Trophoblast cell (in vitro differentiated cells and primary cell): ENCODE measurements at regions not wholly inside any gene's neighbourhood (a gene's known extent, or its start where the extent isn't known, plus 50 kb on each side); places are given as distances from the start of the nearest gene placed in this dataset.

Source experiments
- DNase-seq, 2 donors: peaks; one replicate each; pipeline ENCODE4 v3.0.0-alpha.2; 2016
- H2AFZ ChIP-seq: 2 replicates; pipeline ENCODE4 v1.6.1; 2013; ENCODE audit warnings: low read length, moderate library complexity, mild to moderate bottlenecking; ENCODE audit not compliant: insufficient read depth, poor library complexity
- H2AK5ac ChIP-seq: 2 replicates; pipeline ENCODE4 v1.6.1; 2013; ENCODE audit warnings: mild to moderate bottlenecking, low read length
- H2BK120ac ChIP-seq: 2 replicates; pipeline ENCODE4 v1.6.1; 2013; ENCODE audit warnings: low read length, mild to moderate bottlenecking, moderate library complexity; ENCODE audit not compliant: insufficient read depth, poor library complexity
- H2BK12ac ChIP-seq: 2 replicates; pipeline ENCODE4 v1.6.1; 2013; ENCODE audit warnings: mild to moderate bottlenecking, low read length, moderate library complexity
- H2BK5ac ChIP-seq: 2 replicates; pipeline ENCODE4 v1.6.1; 2013; ENCODE audit warnings: low read length, low read depth, moderate library complexity, mild to moderate bottlenecking; ENCODE audit not compliant: poor library complexity
- H3K14ac ChIP-seq: 2 replicates; pipeline ENCODE4 v1.6.1; 2013; ENCODE audit warnings: mild to moderate bottlenecking, low read length
- H3K18ac ChIP-seq: 2 replicates; pipeline ENCODE4 v1.6.1; 2013; ENCODE audit warnings: mild to moderate bottlenecking, low read length
- H3K23ac ChIP-seq: 2 replicates; pipeline ENCODE4 v1.6.1; 2013; ENCODE audit warnings: low read length
- H3K27ac ChIP-seq: 2 replicates; pipeline ENCODE4 v1.5.1; 2013; ENCODE audit warnings: low read depth, mild to moderate bottlenecking, inconsistent platforms, low read length, moderate library complexity
- H3K27me3 ChIP-seq: 2 replicates; pipeline ENCODE4 v1.6.1; 2013; ENCODE audit warnings: inconsistent platforms, mild to moderate bottlenecking, low read length, moderate library complexity; ENCODE audit not compliant: insufficient read depth
- H3K36me3 ChIP-seq, 2 experiments: 1 replicate in 1 of 2; 2 replicates in 1 of 2; pipeline ENCODE4 v1.6.1; 2013; ENCODE audit warnings: low read length in 2 of 2, mild to moderate bottlenecking in 2 of 2, moderate library complexity in 1 of 2; ENCODE audit not compliant: insufficient read depth in 2 of 2, control insufficient read depth in 1 of 2
- H3K4ac ChIP-seq: 2 replicates; pipeline ENCODE4 v1.6.1; 2013; ENCODE audit warnings: low read depth, mild to moderate bottlenecking, low read length, moderate library complexity
- H3K4me1 ChIP-seq, 2 experiments: 1 replicate in 1 of 2; 2 replicates in 1 of 2; pipeline ENCODE4 v1.6.1; 2013; ENCODE audit warnings: low read length in 2 of 2, mild to moderate bottlenecking in 2 of 2, moderate library complexity in 1 of 2; ENCODE audit not compliant: insufficient read depth in 2 of 2, control insufficient read depth in 1 of 2
- H3K4me2 ChIP-seq: 2 replicates; pipeline ENCODE4 v1.6.1; 2013; ENCODE audit warnings: inconsistent platforms, mild to moderate bottlenecking, low read length, moderate library complexity
- H3K4me3 ChIP-seq: 2 replicates; pipeline ENCODE4 v1.5.1; 2013; ENCODE audit warnings: mild to moderate bottlenecking, low read depth, low read length, inconsistent platforms
- H3K79me1 ChIP-seq: one replicate; pipeline ENCODE4 v1.6.1; 2013; ENCODE audit warnings: low read length
- H3K79me2 ChIP-seq: 2 replicates; pipeline ENCODE4 v1.6.1; 2013; ENCODE audit warnings: low read length, mild to moderate bottlenecking; ENCODE audit not compliant: control insufficient read depth, insufficient read depth, poor library complexity
- H3K9ac ChIP-seq: 2 replicates; pipeline ENCODE4 v1.6.1; 2013; ENCODE audit warnings: mild to moderate bottlenecking, low read length
- H3K9me3 ChIP-seq: 2 replicates; pipeline ENCODE4 v1.6.1; 2013; ENCODE audit warnings: low read depth, mild to moderate bottlenecking, control low read depth, inconsistent platforms, low read length; ENCODE audit not compliant: insufficient read depth
- H4K12ac ChIP-seq: 2 replicates; pipeline ENCODE4 v1.6.1; 2013; ENCODE audit warnings: low read depth, mild to moderate bottlenecking, low read length, moderate library complexity
- H4K8ac ChIP-seq: 2 replicates; pipeline ENCODE4 v1.6.1; 2013; ENCODE audit warnings: low read depth, mild to moderate bottlenecking, low read length, moderate library complexity
- H4K91ac ChIP-seq: one replicate; pipeline ENCODE4 v1.6.1; 2013; ENCODE audit warnings: low read depth, mild to moderate bottlenecking, low read length, moderate library complexity
- WGBS: extraction: QIAGEN DNeasy Blood & Tissue Kit; methylation state at CpG from one replicate; pipeline ENCODE4 v1.1.7; 2013; ENCODE audit warnings: missing lambda C conversion rate; ENCODE audit not compliant: insufficient read length, insufficient coverage; ENCODE audit errors: extremely low coverage; 5-methylcytosine and 5-hydroxymethylcytosine counted together

GRCh38 chr7:51619880-51620279 lies 303.3 kb upstream of the COBL start:
- H3K4me2 ChIP-seq = no peak overlapping the region
- no peak overlapping the region for H3K4me3 ChIP-seq
- no peak overlapping the region for H3K18ac ChIP-seq
- H4K91ac ChIP-seq = peak overlapping the region; percentile 66
- WGBS = no CpG with 5 or more reads among the region's 3 CpGs
- peak overlapping the region; percentile 12 for H4K12ac ChIP-seq
- peak overlapping the region; percentile 5 for H3K27ac ChIP-seq
- no peak overlapping the region for H3K9ac ChIP-seq
- H2AFZ ChIP-seq = no peak overlapping the region
- H3K9me3 ChIP-seq = peaks cover 2% of the 10 kb centered on the region
- H2BK120ac ChIP-seq = peak overlapping the region; percentile 30
- H3K4me1 ChIP-seq = peaks cover 14 to 18% of the 10 kb centered on the region in 2 experiments
- no peak overlapping the region for H4K8ac ChIP-seq
- H3K79me2 ChIP-seq = no peaks in the 10 kb centered on the region
- peak overlapping the region; percentile 49 for H2AK5ac ChIP-seq
- DNase-seq = no peak
- H3K27me3 ChIP-seq = no peaks in the 10 kb centered on the region
- H3K36me3 ChIP-seq = peaks cover 2% of the 10 kb centered on the region in 2 experiments
- H3K79me1 ChIP-seq = peaks cover 7% of the 10 kb centered on the region
- H3K23ac ChIP-seq = no peak overlapping the region
- no peak overlapping the region for H3K4ac ChIP-seq
- no peak overlapping the region for H3K14ac ChIP-seq
- H2BK5ac ChIP-seq = peak overlapping the region; percentile 36
- peak overlapping the region; percentile 37 for H2BK12ac ChIP-seq

GRCh38 chr7:51617686-51618085 lies 301.1 kb upstream of the COBL start:
- Histone ChIP-seq H3K4ac (no peak overlapping the region), H3K23ac (no peak overlapping the region), H2BK120ac (no peak overlapping the region), H3K18ac (no peak overlapping the region), H3K27ac (no peak overlapping the region), H3K4me2 (no peak overlapping the region), H3K79me2 (no peaks in the 10 kb centered on the region), H3K14ac (no peak overlapping the region), H3K27me3 (no peaks in the 10 kb centered on the region), H4K91ac (no peak overlapping the region), H3K9me3 (no peaks in the 10 kb centered on the region), H2BK12ac (no peak overlapping the region), H3K79me1 (peaks cover 7% of the 10 kb centered on the region), H2AFZ (no peak overlapping the region), H2BK5ac (no peak overlapping the region), H2AK5ac (no peak overlapping the region), H4K12ac (no peak overlapping the region), H4K8ac (no peak overlapping the region), H3K36me3 (no peaks in the 10 kb centered on the region), H3K4me1 (peaks cover 15 to 18% of the 10 kb centered on the region in 2 experiments), H3K4me3 (no peak overlapping the region), H3K9ac (no peak overlapping the region)
- no peak for DNase-seq
- no CpG with 5 or more reads among the region's 5 CpGs for WGBS

DNA sequence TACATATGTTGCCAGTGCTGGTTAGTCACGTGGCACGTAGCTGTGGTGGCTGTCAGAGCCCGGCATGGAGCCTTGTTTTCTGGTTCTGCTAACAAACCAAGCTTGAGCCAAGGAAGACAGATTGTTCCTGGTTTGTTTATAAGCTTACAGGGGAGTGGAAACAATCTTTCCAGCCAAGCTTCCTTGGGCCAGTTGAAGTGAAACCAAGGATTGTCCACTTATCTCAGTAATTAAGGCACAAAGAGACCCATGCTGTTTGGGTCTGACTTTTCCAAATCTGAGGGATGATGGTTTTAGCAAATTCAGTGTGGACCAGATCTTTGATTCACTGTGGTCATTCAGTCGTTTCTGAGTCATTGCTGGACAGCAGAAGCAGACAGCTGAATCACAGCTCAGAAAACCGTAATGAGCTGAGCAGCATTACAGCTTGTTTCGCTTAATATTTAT lies 297.3 kb upstream of the COBL start:
- no CpG with 5 or more reads among the region's 6 CpGs for WGBS
- Histone ChIP-seq H3K79me1 (no peaks in the 10 kb centered on the region), H4K12ac (no peak overlapping the region), H3K27ac (no peak overlapping the region), H2BK5ac (no peak overlapping the region), H3K9ac (no peak overlapping the region), H3K23ac (no peak overlapping the region), H3K9me3 (no peaks in the 10 kb centered on the region), H2AFZ (no peak overlapping the region), H3K79me2 (no peaks in the 10 kb centered on the region), H3K14ac (no peak overlapping the region), H2BK12ac (no peak overlapping the region), H3K4me2 (no peak overlapping the region), H2AK5ac (no peak overlapping the region), H3K4ac (no peak overlapping the region), H4K8ac (no peak overlapping the region), H3K4me3 (no peak overlapping the region), H3K27me3 (no peaks in the 10 kb centered on the region), H2BK120ac (no peak overlapping the region), H3K18ac (no peak overlapping the region), H3K36me3 (no peaks in the 10 kb centered on the region), H3K4me1 (peaks cover 12% of the 10 kb centered on the region in 2 experiments), H4K91ac (no peak overlapping the region)
- no peak for DNase-seq

DNA sequence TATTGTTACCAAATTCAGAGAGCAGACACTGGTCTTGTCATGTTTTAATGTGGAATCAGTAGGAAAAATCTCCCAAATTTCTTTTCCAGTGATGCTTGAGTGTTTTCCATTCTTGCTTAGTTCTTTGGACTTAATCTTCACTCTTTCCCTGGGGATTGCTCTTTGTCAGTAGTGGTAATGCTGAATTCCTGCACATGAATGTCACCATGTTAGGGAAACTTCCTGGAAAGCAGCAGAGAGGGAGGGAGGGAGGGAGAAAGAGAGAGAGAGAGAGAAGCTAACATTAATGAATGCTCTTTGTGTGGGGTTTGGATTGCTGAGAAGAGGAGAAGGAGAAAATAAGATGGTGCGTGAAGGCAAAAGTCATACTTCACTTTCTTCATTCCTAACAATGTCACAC lies 295.3 kb upstream of the COBL start:
- no peak for DNase-seq

More for the DNA sequence above, 295.3 kb upstream of the COBL start:
- H3K27ac ChIP-seq = no peak overlapping the region
- H3K9ac ChIP-seq = no peak overlapping the region
- H3K79me1 ChIP-seq = no peaks in the 10 kb centered on the region
- H2AK5ac ChIP-seq = no peak overlapping the region
- no peak overlapping the region for H3K18ac ChIP-seq
- no peaks in the 10 kb centered on the region for H3K79me2 ChIP-seq
- no peak overlapping the region for H2BK5ac ChIP-seq
- no peak overlapping the region for H4K91ac ChIP-seq
- H3K4me3 ChIP-seq = no peak overlapping the region
- H2BK12ac ChIP-seq = no peak overlapping the region
- no peak overlapping the region for H4K12ac ChIP-seq
- no peak overlapping the region for H3K4ac ChIP-seq
- no peaks in the 10 kb centered on the region for H3K27me3 ChIP-seq
- H3K36me3 ChIP-seq = no peaks in the 10 kb centered on the region
- H2BK120ac ChIP-seq = no peak overlapping the region
- no peak overlapping the region for H2AFZ ChIP-seq
- H3K4me1 ChIP-seq = peaks cover 4 to 5% of the 10 kb centered on the region in 2 experiments
- H3K9me3 ChIP-seq = no peaks in the 10 kb centered on the region
- no peak overlapping the region for H4K8ac ChIP-seq
- no peak overlapping the region for H3K23ac ChIP-seq
- no peak overlapping the region for H3K14ac ChIP-seq
- no CpG with 5 or more reads among the region's 1 CpG for WGBS
- H3K4me2 ChIP-seq = no peak overlapping the region
